ENCODE measurements at regions not wholly inside any gene's neighbourhood (a gene's known extent, or its start where the extent isn't known, plus 50 kb on each side); places are given as distances from the start of the nearest gene placed in this dataset.

DNA sequence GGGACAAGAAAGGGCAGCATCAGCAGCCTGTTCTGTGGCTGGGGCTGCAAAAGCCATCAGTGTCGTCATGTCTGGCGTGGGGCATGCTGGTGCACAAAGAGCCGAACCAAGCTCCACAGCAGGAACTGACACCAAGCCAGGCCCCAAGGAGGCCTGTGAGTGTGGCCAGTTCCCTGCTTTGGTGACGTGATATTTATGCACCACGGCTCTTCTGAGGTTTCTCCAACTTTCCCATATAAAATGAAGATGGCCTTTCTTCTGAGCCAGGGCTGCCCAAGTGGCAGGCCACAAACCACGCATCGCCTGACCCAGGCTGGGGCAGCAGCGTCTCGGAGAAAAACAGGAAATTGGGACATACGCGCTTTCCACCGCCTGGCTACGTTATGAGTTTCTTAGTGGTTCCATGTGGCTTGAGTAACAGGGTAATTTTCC, 109.9 kb downstream of the RIN2 start:
- peak; percentile 41 to 61 for DNase-seq
- Histone ChIP-seq H3K4me1 (no peaks in the 10 kb centered on the region), H3K9me3 (no peaks in the 10 kb centered on the region), H3K27me3 (ENCODE audit: insufficient read depth in 3 of 3, low read length in 2 of 3) (no peaks in the 10 kb centered on the region), H3K36me3 (ENCODE audit: insufficient read depth in 1 of 2, low read depth in 1 of 2) (peaks cover 0 to 23% of the 10 kb centered on the region in 2 donors), H3K4me3 (no peak overlapping the region), H3K27ac (no peak overlapping the region)
- no peak for ATAC-seq
- intact Hi-C loops (cut with DNase I) = no loop called here
- TF ChIP-seq CTCF (IDR thresholded peaks at IDR 0.05) = no peak
- WGBS, 3 donors = 83 to 91% (median 86%) methylated on average over 13 of the region's 13 CpGs

DNA sequence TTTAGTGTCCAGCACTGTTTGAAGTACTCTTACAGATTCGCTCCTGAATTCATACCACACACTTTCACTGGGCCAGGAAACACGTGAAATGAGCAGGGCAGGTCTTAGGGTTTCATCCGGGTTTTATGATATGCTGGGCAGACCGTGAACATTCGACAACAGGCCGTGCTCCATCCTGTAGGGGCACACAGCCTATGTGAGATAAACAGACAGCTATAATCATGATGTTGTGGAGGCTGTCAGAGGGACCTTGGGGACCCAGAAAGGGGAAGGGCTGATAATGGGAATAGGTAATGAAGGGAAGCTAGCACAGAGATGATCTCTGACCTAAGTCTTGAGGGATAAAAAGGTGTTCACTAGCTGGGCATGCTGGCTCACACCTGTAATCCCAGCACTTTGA, 110.4 kb downstream of the RIN2 start:
- no peak for TF ChIP-seq CTCF (IDR thresholded peaks at IDR 0.05)
- H3K27ac ChIP-seq = no peak overlapping the region
- H3K27me3 ChIP-seq (ENCODE audit: insufficient read depth in 3 of 3, low read length in 2 of 3) = no peaks in the 10 kb centered on the region
- WGBS, 3 donors = 87 to 90% (median 89%) methylated on average over 6 of the region's 6 CpGs
- peaks cover 0 to 28% of the 10 kb centered on the region in 2 donors for H3K36me3 ChIP-seq (ENCODE audit: insufficient read depth in 1 of 2, low read depth in 1 of 2)
- ATAC-seq (no peak), DNase-seq (no peak)
- no peak overlapping the region for H3K4me3 ChIP-seq
- intact Hi-C loops (cut with DNase I) = no loop called here
- no peaks in the 10 kb centered on the region for H3K9me3 ChIP-seq
- no peaks in the 10 kb centered on the region for H3K4me1 ChIP-seq

DNA sequence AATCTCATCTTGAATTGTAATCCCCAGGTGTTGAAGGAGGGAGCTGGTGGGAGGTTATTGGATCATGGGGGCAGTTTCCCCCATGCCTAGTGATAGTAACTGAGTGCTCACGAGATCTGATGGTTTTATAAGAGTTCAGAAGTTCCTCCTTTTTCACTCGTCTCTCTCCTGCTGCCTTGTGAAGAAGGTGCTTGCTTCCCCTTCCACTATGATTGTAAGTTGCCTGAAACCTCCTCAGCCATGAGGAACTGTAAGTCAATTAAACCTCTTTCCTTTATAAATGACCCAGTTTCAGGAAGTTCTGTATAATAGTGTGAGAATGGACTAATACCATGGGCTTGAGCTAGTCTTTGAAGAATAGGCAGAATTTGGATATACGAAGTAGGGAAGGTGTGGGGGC, 113.9 kb downstream of the RIN2 start:
- no peak for ATAC-seq

GRCh38 chr20:19874040-19874727, 116.1 kb downstream of the RIN2 start:
- no peaks in the 10 kb centered on the region for H3K9me3 ChIP-seq
- peaks cover 0 to 29% of the 10 kb centered on the region in 2 donors for H3K36me3 ChIP-seq (ENCODE audit: insufficient read depth in 1 of 2, low read depth in 1 of 2)
- H3K4me1 ChIP-seq = no peaks in the 10 kb centered on the region
- no peak for ATAC-seq
- no peaks in the 10 kb centered on the region for H3K27me3 ChIP-seq (ENCODE audit: insufficient read depth in 3 of 3, low read length in 2 of 3)
- TF ChIP-seq CTCF (IDR thresholded peaks at IDR 0.05) = no peak
- DNase-seq = no peak
- 91 to 100% (median 97%) methylated on average over 2 of the region's 2 CpGs for WGBS, 3 donors
- no peak overlapping the region for H3K4me3 ChIP-seq
- intact Hi-C loops (cut with DNase I) = no loop called here
- no peak overlapping the region for H3K27ac ChIP-seq

More for the DNA sequence above, 113.9 kb downstream of the RIN2 start:
- intact Hi-C loops (cut with DNase I) = no loop called here
- no peak for TF ChIP-seq CTCF (IDR thresholded peaks at IDR 0.05)
- H3K36me3 ChIP-seq (ENCODE audit: insufficient read depth in 1 of 2, low read depth in 1 of 2) = peaks cover 0 to 29% of the 10 kb centered on the region in 2 donors
- H3K27me3 ChIP-seq (ENCODE audit: insufficient read depth in 3 of 3, low read length in 2 of 3) = no peaks in the 10 kb centered on the region
- DNase-seq = no peak
- no peak overlapping the region for H3K4me3 ChIP-seq
- no peak overlapping the region for H3K27ac ChIP-seq
- H3K4me1 ChIP-seq = no peaks in the 10 kb centered on the region
- WGBS, 3 donors = 87 to 98% (median 93%) methylated on average over 3 of the region's 3 CpGs
- no peaks in the 10 kb centered on the region for H3K9me3 ChIP-seq

Measured in psoas muscle (tissue), 7 donors.